DMS53 treated with DMSO at 0.1 percent for 48 hours (cell line): ENCODE measurements at regions not wholly inside any gene's neighbourhood (a gene's known extent, or its start where the extent isn't known, plus 50 kb on each side); places are given as distances from the start of the nearest gene placed in this dataset.
"Not testable (repeated sequence)": the region's sequence is repeated elsewhere in the genome, so short reads cannot be mapped to it uniquely, and the experiment has no call there.

Experiments used
- DNase-seq: peaks from one replicate; lab custom pipeline; 2025; ENCODE audit not compliant: unreplicated experiment; lab: John Stamatoyannopoulos, UW

GRCh38 chr22:27045103-27045947 is 387.9 kb downstream of the MIAT start:
- no peak for DNase-seq

- no peak for DNase-seq
Observed at GRCh38 chr22:27046086-27046485, 388.7 kb downstream of the MIAT start.

DNA sequence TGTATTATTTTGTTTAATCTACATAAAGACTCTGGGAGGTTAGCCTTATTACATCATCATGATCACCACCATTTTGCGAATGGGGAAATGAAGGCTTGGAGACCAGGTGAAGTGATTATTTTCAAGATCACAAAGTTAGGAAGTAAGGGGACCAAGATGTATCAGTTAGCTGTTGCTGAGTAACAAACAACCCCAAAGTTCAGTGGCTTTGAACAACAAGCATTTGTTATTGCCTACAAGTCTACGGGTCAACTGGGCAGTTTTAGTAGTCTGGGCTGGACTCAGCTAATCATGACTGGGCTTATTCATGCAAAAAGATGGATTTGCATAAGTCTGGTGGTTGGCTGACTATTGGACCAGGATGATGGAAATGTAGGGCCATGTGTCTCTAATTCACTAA is 389.2 kb downstream of the MIAT start:
- no peak for DNase-seq

DNA sequence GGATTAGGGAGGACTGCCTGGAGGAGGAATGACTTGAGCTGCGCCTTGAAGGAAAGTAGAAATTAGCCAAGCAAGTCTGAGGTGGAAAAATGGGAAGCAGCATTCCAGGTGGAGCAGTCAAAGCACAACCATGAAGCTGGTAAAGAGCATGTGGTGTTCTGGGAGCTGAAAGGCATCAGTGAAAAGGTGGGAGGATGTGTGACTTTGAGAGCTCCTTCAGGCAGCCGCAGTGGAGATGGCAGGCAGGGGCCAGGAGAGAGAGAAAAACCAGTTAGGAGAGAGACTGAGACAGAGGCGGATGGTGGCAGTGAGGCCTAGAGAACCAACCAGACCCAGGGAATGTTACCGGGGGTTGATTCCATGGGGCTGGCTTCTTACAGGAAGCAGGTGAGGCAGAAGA is 393.4 kb downstream of the MIAT start:
- no peak for DNase-seq

- no peak for DNase-seq
Observed at GRCh38 chr22:27051407-27051806, 394.0 kb downstream of the MIAT start.

- DNase-seq = no peak
Observed at GRCh38 chr22:27057717-27058116, 400.3 kb downstream of the MIAT start.

DNA sequence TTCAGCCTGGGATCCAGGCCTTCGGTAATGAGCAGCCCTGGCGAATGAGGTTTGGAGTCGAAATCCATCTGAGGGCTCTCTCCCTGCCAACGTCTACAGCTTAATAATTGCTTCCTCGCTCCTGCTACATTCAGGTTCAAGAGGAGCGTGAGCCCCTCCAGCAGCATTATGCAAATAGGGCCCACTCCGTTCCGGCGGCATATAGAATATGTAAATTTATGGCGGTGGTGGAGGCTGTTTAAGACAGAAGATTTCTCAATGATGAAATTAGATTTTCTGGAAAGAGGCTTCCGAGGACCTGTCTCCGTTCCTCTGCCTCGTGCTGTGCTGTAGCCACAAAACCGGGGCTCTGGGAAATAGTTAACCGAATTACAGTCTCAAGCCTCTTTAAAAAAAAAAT is 402.8 kb downstream of the MIAT start:
- DNase-seq = no peak

DNA sequence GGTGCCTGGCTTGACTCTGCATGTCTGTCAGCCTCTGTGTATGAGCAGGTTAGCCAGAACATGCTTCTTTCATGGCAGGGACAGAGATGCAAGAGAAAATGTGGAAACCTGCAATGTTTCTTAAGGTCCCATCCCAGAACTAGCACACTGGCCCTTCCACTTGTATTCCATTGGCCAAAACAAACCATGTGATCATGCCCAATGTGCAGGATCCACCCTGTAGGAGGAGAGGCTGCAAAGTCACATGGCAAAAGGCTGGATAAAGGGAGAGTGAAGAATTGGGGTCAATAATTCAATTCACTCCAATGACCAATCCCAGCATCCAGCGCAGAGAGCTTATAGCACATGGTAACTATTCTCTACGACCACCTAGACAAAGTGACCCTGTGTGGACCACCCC is 405.5 kb downstream of the MIAT start:
- DNase-seq = no peak

DNA sequence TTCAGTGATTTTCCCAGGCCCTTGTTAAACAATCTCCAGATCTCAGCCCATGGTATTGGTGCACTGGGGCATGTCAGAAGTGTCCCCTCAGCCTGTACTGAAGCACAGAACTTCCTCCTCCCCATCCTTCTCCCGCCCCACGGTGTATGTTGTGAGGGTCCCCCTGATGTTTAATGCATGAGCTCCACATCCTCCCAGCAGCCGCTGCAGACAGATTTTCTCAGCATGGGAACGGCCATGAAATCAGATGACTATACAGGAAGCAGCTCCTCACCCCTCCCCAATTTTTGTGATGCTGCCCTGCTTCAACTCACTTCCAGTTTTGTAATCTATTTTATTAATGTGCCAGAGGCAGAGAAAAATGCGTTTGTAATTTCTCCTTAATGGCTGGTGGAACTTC is 406.0 kb downstream of the MIAT start:
- no peak for DNase-seq

DNA sequence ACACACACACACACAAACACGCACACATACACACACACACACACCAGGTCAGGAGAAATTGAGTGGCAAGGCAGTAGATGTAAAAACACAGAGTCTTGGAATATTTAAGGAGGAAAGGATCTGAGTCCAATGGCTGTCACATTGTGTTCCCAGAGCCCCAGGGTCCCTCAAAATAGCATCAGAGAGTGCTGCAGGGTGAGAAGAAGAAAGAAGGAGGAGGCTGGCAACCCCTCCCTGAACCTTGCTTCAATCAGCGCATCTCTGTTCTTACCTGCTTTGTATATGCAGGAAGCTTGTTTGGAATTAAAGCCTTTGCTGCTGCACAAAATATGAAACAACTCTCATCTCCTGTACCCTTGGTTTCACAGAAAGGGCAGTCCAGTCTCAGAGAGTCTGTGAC is 406.5 kb downstream of the MIAT start:
- DNase-seq = no peak

- no peak for DNase-seq
Observed at GRCh38 chr22:27064386-27064785, 407.0 kb downstream of the MIAT start.

- no peak for DNase-seq
Observed at GRCh38 chr22:27065279-27065678, 407.9 kb downstream of the MIAT start.

GRCh38 chr22:27066856-27067255 is 409.5 kb downstream of the MIAT start:
- no peak for DNase-seq

DNA sequence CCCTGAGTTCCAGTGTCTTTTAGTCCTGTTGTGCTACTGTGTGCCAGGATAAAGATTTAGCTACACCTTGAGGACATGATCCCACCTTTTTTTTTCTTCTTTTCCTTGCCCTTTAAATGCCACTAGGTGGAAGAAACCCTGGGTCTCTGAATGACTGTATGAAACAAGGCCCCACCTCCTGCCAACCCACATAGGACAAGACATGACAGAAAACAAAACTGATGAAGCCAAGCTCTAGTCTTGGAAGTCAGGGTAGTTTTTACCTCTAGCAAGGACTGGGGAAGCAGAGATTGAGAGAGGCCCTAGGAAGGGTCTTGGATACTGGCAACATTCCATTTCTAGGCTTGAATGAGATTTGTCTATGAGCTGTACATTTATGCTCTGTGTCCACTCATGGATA is 410.7 kb downstream of the MIAT start:
- DNase-seq = no peak

DNA sequence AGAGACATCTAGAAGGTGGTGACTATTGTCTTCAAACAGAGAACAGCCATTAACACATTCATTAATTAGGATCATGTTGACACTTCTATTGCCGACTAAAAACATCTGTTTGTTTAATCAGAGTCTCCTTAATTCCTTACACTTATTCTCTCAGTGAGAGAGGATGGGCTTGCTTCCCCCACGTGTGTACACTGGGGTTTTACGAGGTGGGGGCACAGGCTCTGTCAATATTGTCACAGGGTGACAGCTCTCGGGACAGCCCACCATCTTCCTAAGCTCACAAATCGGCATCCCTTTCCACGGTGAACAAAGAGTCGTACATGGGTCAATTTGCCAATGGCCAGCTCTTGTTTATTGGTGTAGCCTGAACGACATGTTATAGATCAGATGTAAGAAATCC is 413.2 kb downstream of the MIAT start:
- DNase-seq = no peak

DNA sequence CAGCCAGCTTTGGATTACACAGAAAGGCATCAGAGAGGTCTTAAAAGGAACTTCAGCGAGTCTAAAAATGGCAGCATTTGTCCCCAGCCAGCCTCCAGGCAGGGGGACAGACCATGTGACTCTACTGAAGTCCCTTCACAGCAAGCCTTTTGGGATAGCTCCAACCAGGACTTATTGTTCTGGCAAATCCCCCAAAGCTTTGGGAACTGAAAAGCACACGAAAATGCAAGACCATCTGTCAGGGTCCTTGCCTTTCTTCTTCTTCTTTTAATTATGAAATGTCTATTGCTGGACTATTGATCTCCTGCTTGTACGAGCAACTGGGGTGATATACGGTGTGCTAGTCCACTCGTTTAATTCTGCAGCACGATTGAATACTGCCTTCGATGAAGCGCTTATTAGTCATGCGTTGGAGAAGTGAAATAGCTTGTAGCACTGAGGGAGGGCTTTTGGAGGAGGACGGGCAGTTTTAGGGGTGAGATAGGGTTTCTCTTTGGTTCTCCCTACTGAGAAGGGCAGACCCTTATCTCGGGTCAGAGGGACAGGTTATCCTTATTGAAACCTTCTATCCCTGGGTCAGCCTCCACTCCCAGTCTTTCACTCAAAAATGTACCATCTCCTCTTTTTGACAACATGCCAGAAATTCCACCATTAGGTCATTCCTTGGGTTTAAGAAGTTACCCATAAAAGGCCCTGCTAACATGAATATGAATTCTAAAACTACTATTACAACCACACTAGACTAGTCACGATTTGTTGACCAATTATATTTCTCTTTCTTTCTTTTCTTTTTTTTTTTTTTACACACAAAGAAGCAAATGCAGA is 416.4 kb downstream of the MIAT start:
- no peak for DNase-seq

DNA sequence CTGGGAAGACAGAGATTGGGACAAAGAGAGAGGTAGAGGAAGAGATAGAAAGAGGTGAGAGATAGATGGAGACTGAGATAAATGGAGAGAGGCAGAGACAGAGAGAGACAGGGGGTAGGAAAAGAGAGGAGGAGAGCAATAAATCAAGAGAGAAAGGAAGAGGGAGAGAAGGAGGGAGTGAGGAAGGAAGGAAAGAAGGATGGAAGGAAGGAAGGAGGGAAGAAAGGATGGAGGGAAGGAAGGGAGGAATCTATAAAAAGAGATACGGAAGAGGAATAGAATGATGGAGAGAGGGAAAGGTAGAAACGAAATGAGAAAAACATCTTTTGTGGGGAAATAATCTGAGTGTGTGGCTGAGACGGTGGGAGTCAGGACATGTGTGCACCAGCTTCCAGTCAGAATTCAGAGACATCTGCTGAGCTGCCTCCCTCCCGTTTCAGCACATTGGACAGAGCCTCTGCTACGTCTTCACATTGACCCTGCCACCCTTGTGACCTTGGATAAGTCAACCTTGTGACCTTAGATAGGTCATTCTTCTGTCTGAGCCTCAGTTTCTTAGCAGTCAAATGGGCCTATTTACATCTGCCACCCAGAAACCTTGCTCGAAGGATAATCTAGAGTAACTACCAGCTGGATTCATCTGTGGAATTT is 417.8 kb downstream of the MIAT start:
- no peak for DNase-seq

GRCh38 chr22:27075891-27076290 is 418.5 kb downstream of the MIAT start:
- DNase-seq = no peak

- not testable (repeated sequence) for DNase-seq
Observed at GRCh38 chr22:27078064-27078463, 420.7 kb downstream of the MIAT start.

DNA sequence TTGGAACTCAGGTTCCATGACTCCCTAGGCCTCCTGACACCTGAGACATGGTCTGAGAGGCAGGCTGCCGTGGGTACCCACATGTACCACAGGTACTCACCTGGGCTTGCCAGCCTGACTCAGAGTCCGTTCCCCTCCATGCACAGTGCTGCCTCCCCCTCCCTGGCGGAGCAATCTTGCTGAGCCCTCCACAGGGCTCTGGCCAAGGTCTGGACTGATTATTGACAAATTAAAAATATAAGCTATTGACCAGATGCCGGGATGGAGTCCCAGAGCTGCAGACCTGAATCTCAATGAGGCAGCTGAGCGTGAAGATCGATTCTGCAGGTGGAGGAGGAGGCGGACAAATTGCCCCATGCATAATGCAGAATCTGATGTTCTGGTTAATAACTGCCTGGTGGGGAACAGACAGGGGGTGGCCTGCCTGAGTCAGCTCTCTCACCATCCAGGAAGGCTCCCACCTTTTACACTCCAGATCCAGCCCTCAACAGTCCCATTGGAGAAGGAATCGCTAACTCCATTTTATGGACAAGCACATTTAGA is 422.7 kb downstream of the MIAT start:
- no peak for DNase-seq

GRCh38 chr22:27080863-27081262 is 423.5 kb downstream of the MIAT start:
- DNase-seq = no peak

DNA sequence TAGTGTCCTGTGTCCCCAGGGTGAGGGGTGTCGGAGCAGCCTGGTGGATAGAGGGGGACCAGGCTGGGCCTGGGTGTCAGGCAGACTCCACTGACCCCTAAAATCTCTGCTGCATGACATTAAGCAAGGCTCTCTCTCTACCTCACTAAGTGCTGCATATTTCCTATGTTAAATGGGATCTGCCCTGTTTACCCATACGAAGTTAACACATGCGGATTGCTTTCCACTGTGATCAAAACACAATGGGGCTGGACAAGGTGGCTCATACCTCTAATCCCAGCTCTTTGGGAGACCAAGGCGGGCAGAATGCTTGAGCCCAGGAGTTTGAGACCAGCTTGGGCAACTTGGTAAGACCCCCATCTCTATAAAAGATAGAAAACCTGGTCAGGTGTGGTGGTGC is 426.2 kb downstream of the MIAT start:
- DNase-seq = no peak
